ENCODE measurements at regions not wholly inside any gene's neighbourhood (a gene's known extent, or its start where the extent isn't known, plus 50 kb on each side); places are given as distances from the start of the nearest gene placed in this dataset.

DNA sequence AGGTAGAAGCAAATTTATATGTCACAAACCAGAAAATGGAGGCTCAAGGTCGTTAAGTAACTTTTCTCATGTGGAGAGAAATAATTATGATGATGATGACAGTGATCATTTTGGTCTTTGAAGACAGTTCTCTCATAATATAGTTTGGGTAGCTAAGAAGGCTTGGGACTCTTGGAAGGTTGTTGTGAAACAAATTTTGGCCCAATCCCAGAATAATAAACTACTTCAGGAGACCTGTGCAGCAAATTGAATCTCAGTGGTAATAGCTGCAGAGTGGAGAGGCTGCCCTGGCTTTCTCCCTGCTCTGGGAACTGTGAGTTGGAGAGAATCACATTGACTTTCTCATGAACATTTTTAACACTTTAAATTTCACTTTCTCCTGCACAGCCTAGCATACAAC lies 217.2 kb upstream of the BOD1L1 start (continued):
- TF ChIP-seq, protein P1, sequence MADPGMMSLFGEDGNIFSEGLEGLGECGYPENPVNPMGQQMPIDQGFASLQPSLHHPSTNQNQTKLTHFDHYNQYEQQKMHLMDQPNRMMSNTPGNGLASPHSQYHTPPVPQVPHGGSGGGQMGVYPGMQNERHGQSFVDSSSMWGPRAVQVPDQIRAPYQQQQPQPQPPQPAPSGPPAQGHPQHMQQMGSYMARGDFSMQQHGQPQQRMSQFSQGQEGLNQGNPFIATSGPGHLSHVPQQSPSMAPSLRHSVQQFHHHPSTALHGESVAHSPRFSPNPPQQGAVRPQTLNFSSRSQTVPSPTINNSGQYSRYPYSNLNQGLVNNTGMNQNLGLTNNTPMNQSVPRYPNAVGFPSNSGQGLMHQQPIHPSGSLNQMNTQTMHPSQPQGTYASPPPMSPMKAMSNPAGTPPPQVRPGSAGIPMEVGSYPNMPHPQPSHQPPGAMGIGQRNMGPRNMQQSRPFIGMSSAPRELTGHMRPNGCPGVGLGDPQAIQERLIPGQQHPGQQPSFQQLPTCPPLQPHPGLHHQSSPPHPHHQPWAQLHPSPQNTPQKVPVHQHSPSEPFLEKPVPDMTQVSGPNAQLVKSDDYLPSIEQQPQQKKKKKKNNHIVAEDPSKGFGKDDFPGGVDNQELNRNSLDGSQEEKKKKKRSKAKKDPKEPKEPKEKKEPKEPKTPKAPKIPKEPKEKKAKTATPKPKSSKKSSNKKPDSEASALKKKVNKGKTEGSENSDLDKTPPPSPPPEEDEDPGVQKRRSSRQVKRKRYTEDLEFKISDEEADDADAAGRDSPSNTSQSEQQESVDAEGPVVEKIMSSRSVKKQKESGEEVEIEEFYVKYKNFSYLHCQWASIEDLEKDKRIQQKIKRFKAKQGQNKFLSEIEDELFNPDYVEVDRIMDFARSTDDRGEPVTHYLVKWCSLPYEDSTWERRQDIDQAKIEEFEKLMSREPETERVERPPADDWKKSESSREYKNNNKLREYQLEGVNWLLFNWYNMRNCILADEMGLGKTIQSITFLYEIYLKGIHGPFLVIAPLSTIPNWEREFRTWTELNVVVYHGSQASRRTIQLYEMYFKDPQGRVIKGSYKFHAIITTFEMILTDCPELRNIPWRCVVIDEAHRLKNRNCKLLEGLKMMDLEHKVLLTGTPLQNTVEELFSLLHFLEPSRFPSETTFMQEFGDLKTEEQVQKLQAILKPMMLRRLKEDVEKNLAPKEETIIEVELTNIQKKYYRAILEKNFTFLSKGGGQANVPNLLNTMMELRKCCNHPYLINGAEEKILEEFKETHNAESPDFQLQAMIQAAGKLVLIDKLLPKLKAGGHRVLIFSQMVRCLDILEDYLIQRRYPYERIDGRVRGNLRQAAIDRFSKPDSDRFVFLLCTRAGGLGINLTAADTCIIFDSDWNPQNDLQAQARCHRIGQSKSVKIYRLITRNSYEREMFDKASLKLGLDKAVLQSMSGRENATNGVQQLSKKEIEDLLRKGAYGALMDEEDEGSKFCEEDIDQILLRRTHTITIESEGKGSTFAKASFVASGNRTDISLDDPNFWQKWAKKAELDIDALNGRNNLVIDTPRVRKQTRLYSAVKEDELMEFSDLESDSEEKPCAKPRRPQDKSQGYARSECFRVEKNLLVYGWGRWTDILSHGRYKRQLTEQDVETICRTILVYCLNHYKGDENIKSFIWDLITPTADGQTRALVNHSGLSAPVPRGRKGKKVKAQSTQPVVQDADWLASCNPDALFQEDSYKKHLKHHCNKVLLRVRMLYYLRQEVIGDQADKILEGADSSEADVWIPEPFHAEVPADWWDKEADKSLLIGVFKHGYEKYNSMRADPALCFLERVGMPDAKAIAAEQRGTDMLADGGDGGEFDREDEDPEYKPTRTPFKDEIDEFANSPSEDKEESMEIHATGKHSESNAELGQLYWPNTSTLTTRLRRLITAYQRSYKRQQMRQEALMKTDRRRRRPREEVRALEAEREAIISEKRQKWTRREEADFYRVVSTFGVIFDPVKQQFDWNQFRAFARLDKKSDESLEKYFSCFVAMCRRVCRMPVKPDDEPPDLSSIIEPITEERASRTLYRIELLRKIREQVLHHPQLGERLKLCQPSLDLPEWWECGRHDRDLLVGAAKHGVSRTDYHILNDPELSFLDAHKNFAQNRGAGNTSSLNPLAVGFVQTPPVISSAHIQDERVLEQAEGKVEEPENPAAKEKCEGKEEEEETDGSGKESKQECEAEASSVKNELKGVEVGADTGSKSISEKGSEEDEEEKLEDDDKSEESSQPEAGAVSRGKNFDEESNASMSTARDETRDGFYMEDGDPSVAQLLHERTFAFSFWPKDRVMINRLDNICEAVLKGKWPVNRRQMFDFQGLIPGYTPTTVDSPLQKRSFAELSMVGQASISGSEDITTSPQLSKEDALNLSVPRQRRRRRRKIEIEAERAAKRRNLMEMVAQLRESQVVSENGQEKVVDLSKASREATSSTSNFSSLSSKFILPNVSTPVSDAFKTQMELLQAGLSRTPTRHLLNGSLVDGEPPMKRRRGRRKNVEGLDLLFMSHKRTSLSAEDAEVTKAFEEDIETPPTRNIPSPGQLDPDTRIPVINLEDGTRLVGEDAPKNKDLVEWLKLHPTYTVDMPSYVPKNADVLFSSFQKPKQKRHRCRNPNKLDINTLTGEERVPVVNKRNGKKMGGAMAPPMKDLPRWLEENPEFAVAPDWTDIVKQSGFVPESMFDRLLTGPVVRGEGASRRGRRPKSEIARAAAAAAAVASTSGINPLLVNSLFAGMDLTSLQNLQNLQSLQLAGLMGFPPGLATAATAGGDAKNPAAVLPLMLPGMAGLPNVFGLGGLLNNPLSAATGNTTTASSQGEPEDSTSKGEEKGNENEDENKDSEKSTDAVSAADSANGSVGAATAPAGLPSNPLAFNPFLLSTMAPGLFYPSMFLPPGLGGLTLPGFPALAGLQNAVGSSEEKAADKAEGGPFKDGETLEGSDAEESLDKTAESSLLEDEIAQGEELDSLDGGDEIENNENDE (IDR thresholded peaks at IDR 0.05; ENCODE audit: insufficient replicate concordance, low read length) = no peak
- TF ChIP-seq, protein P2, sequence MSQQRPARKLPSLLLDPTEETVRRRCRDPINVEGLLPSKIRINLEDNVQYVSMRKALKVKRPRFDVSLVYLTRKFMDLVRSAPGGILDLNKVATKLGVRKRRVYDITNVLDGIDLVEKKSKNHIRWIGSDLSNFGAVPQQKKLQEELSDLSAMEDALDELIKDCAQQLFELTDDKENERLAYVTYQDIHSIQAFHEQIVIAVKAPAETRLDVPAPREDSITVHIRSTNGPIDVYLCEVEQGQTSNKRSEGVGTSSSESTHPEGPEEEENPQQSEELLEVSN (IDR thresholded peaks at IDR 0.05) = no peak
- TF ChIP-seq ASH2L (IDR thresholded peaks at IDR 0.05; ENCODE audit: low read length) = no peak
- no peak for TF ChIP-seq SP4 (IDR thresholded peaks at IDR 0.05; ENCODE audit: low read length)
- TF ChIP-seq KDM5A (IDR thresholded peaks at IDR 0.05; ENCODE audit: low read length) = no peak
- no peak for TF ChIP-seq FOSL1 (IDR thresholded peaks at IDR 0.05; ENCODE audit: insufficient read depth, low read depth, low read length)
- no peak for TF ChIP-seq SAP30 (IDR thresholded peaks at IDR 0.05; ENCODE audit: insufficient read depth, insufficient replicate concordance, low read length)
- TF ChIP-seq TCF12 (IDR thresholded peaks at IDR 0.05; ENCODE audit: low read depth, low read length) = no peak
- TF ChIP-seq CBX8 (IDR thresholded peaks at IDR 0.05; ENCODE audit: borderline replicate concordance, low read depth, low read length) = no peak
- no peak for TF ChIP-seq RFX5 (IDR thresholded peaks at IDR 0.05; ENCODE audit: borderline replicate concordance, low read depth, low read length)
- TF ChIP-seq NRF1 (IDR thresholded peaks at IDR 0.05; ENCODE audit: low read depth, low read length) = no peak

All from H1 (cell line).